ENCODE measurements at regions not wholly inside any gene's neighbourhood (a gene's known extent, or its start where the extent isn't known, plus 50 kb on each side); places are given as distances from the start of the nearest gene placed in this dataset.

DNA sequence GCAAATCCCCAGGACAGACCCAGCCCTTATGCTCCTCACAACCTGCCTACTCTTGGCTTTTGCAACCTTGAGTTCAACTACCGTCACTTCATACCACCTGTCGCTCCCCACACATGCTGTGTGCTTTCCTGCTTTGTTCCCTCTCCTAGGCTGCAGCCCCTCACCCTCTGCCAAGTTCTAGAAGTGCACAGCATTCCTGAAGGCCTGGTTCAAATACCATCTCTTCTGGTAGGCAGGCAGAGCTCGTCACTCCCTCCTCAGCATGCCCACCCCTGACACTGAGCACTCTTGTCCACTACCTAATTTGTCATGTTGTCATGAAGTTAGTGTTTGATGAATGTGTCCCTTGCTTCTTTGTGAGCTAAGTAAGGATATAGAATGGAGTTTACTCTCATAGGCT is 129.6 kb downstream of the SEMA6D start:
- TF ChIP-seq, protein P1, sequence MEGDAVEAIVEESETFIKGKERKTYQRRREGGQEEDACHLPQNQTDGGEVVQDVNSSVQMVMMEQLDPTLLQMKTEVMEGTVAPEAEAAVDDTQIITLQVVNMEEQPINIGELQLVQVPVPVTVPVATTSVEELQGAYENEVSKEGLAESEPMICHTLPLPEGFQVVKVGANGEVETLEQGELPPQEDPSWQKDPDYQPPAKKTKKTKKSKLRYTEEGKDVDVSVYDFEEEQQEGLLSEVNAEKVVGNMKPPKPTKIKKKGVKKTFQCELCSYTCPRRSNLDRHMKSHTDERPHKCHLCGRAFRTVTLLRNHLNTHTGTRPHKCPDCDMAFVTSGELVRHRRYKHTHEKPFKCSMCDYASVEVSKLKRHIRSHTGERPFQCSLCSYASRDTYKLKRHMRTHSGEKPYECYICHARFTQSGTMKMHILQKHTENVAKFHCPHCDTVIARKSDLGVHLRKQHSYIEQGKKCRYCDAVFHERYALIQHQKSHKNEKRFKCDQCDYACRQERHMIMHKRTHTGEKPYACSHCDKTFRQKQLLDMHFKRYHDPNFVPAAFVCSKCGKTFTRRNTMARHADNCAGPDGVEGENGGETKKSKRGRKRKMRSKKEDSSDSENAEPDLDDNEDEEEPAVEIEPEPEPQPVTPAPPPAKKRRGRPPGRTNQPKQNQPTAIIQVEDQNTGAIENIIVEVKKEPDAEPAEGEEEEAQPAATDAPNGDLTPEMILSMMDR (IDR thresholded peaks at IDR 0.05): no peak
- TF ChIP-seq POLR2A (IDR thresholded peaks at IDR 0.05): no peak
